Body of pancreas (tissue), 4 donors: ENCODE measurements at regions not wholly inside any gene's neighbourhood (a gene's known extent, or its start where the extent isn't known, plus 50 kb on each side); places are given as distances from the start of the nearest gene placed in this dataset.
"Not testable (repeated sequence)": the region's sequence is repeated elsewhere in the genome, so short reads cannot be mapped to it uniquely, and the experiment has no call there.

Source experiments
- ATAC-seq: fragments of 150-250 bp; one replicate; pipeline ENCODE4 v1.9.1; 2016
- DNase-seq, 4 donors: peaks; one replicate each; pipeline ENCODE4 v3.0.0-alpha.2; 2019
- H3K27ac ChIP-seq, 4 donors: fragments of 200-600 bp; sonication (generic); 1 replicate in 3 of 4; 2 replicates in 1 of 4; pipeline versions ENCODE4 v1.5.1 to v1.6.1; 2016 to 2019; ENCODE audit warnings: mild to moderate bottlenecking in 1 of 4, mixed read lengths in 1 of 4, moderate library complexity in 1 of 4
- H3K27me3 ChIP-seq, 2 donors: fragments of 200-600 bp; sonication (generic); one replicate each; pipeline ENCODE4 v1.6.0; 2016; ENCODE audit warnings: mild to moderate bottlenecking in 1 of 2
- H3K36me3 ChIP-seq, 2 donors: fragments of 200-600 bp; sonication (generic); replicated peaks in 1 of 2; 2 replicates each; pipeline ENCODE4 v1.5.1; 2016; ENCODE audit warnings: low read depth in 2 of 2; ENCODE audit not compliant: insufficient read depth in 1 of 2
- H3K4me1 ChIP-seq: fragments of 200-600 bp; sonication (generic); one replicate; pipeline ENCODE4 v1.6.0; 2016
- H3K4me3 ChIP-seq, 2 donors: fragments of 200-600 bp; sonication (generic); 1 replicate in 1 of 2; 2 replicates in 1 of 2; pipeline ENCODE4 v1.5.1; 2016 to 2019
- H3K9me3 ChIP-seq, 3 donors: fragments of 200-600 bp; sonication (generic); 1 replicate in 2 of 3; 2 replicates in 1 of 3; pipeline ENCODE4 v1.5.1; 2016
- CTCF ChIP-seq, 7 experiments: fragments of 450-650 bp in 4 of 7; fragments of 200-600 bp in 3 of 7; sonication (generic) in 3 of 7; IDR thresholded peaks; one replicate each; pipeline ENCODE4 v1.5.1; 2016 to 2019; ENCODE audit warnings: antibody characterized with exemption in 7 of 7
- POLR2A ChIP-seq, 3 donors: fragments of 450-650 bp; IDR thresholded peaks; one replicate each; pipeline ENCODE4 v1.6.1; 2016; ENCODE audit warnings: antibody characterized with exemption in 3 of 3, mild to moderate bottlenecking in 2 of 3
- WGBS, 2 donors: methylation state at CpG; one replicate each; pipeline ENCODE4 v1.1.5; 2017; 5-methylcytosine and 5-hydroxymethylcytosine counted together
- intact Hi-C: fragments of 100-400 bp; cut with DNase I; formaldehyde crosslinking; loops from one replicate; pipeline ENCODE4 v1.15.1; 2023

- Histone ChIP-seq H3K27me3 (no peaks in the 10 kb centered on the region), H3K9me3 (no peaks in the 10 kb centered on the region), H3K4me1 (no peaks in the 10 kb centered on the region), H3K36me3 (no peaks in the 10 kb centered on the region), H3K27ac (no peak overlapping the region), H3K4me3 (no peak overlapping the region)
- intact Hi-C loops = no loop called here
- WGBS, 2 donors = 55 to 76% methylated on average over 5 of the region's 5 CpGs
- DNase-seq = no peak
- TF ChIP-seq CTCF (IDR thresholded peaks at IDR 0.05) = no peak
- TF ChIP-seq POLR2A (IDR thresholded peaks at IDR 0.05) = no peak
- ATAC-seq = no peak
These were observed 172.3 kb downstream of the TGFB2 start for GRCh38 chr1:218517459-218517858.

- Histone ChIP-seq H3K27me3 (no peaks in the 10 kb centered on the region), H3K27ac (no peak overlapping the region), H3K9me3 (no peaks in the 10 kb centered on the region), H3K4me3 (no peak overlapping the region), H3K36me3 (no peaks in the 10 kb centered on the region), H3K4me1 (no peaks in the 10 kb centered on the region)
- ATAC-seq = no peak
- intact Hi-C loops = no loop called here
- 76 to 85% methylated on average over 2 of the region's 2 CpGs for WGBS, 2 donors
- TF ChIP-seq POLR2A (IDR thresholded peaks at IDR 0.05) (no peak), CTCF (IDR thresholded peaks at IDR 0.05) (no peak)
- no peak for DNase-seq
These were observed 173.1 kb downstream of the TGFB2 start for GRCh38 chr1:218518216-218518740.

- DNase-seq, H3K9me3 ChIP-seq, H3K4me3 ChIP-seq, intact Hi-C loops, H3K27me3 ChIP-seq, H3K27ac ChIP-seq, H3K4me1 ChIP-seq, H3K36me3 ChIP-seq, ATAC-seq: not testable (repeated sequence)
- WGBS, 2 donors = 73 to 90% methylated on average over 4 of the region's 4 CpGs
These were observed 175.5 kb downstream of the TGFB2 start for GRCh38 chr1:218520646-218521045.

- no peak for ATAC-seq
- no peaks in the 10 kb centered on the region for H3K27me3 ChIP-seq
- DNase-seq = peak; percentile 27 to 54 (median 39)
- no peak overlapping the region for H3K27ac ChIP-seq
- peak in 6 of 7 experiments; percentile 26 to 53 (median 47) for TF ChIP-seq CTCF (IDR thresholded peaks at IDR 0.05)
- TF ChIP-seq POLR2A (IDR thresholded peaks at IDR 0.05) = no peak
- intact Hi-C loops = no loop called here
- H3K4me1 ChIP-seq = peaks cover 3% of the 10 kb centered on the region
- no peaks in the 10 kb centered on the region for H3K9me3 ChIP-seq
- no peak overlapping the region for H3K4me3 ChIP-seq
- WGBS, 2 donors = 67 to 78% methylated on average over 7 of the region's 7 CpGs
- no peaks in the 10 kb centered on the region for H3K36me3 ChIP-seq
These were observed 176.5 kb downstream of the TGFB2 start for GRCh38 chr1:218521414-218522169.

GRCh38 chr1:218524526-218524925, 179.4 kb downstream of the TGFB2 start:
- Histone ChIP-seq H3K4me1 (peaks cover 3% of the 10 kb centered on the region), H3K36me3 (no peaks in the 10 kb centered on the region), H3K4me3 (no peak overlapping the region), H3K27me3 (no peaks in the 10 kb centered on the region), H3K27ac (no peak overlapping the region), H3K9me3 (no peaks in the 10 kb centered on the region)
- ATAC-seq = no peak
- DNase-seq = no peak
- intact Hi-C loops = no loop called here
- 37 to 68% methylated on average over 4 of the region's 4 CpGs for WGBS, 2 donors
- no peak for TF ChIP-seq CTCF (IDR thresholded peaks at IDR 0.05)
- TF ChIP-seq POLR2A (IDR thresholded peaks at IDR 0.05) = no peak
